GM19455 (cell line): ENCODE measurements at regions not wholly inside any gene's neighbourhood (a gene's known extent, or its start where the extent isn't known, plus 50 kb on each side); places are given as distances from the start of the nearest gene placed in this dataset.
"Not testable (repeated sequence)": the region's sequence is repeated elsewhere in the genome, so short reads cannot be mapped to it uniquely, and the experiment has no call there.

Experiments used
- ATAC-seq: cut with Tn5 transposase; IDR thresholded peaks from one replicate; pipeline ENCODE4 v1.9.1; 2021; ENCODE audit not compliant: unreplicated experiment

- no peak for ATAC-seq
Measured at GRCh38 chr12:94817695-94818075, 167.3 kb upstream of the TMCC3 start.

- ATAC-seq = not testable (repeated sequence)
Measured at GRCh38 chr12:94817201-94817600, 166.8 kb upstream of the TMCC3 start.

- ATAC-seq = not testable (repeated sequence)
Measured at GRCh38 chr12:94816746-94817145, 166.4 kb upstream of the TMCC3 start.

DNA sequence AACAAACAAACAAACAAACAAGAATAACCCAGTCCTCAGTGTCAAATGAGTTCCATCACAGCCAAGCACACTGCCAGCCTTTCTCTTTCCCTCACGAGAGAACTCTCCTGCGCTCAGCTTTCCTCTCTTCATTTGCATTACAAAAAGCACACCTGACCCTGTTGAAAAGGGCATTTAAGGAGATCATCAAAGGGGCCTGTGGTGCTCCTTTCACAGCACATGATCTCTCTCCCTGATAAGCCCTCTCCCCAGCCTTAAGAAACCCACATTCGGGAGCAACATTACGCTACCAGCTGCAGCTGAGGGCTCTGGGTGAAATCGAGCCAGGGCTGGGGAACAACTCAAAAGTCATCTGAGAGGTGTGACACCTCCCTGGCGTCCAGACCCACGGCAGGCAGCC is 165.6 kb upstream of the TMCC3 start:
- ATAC-seq = no peak

GRCh38 chr12:94815450-94815849 is 165.1 kb upstream of the TMCC3 start:
- ATAC-seq = no peak

GRCh38 chr12:94813314-94813713 is 163.0 kb upstream of the TMCC3 start:
- no peak for ATAC-seq

GRCh38 chr12:94812345-94812744 is 162.0 kb upstream of the TMCC3 start:
- ATAC-seq = peak; percentile 54

- ATAC-seq = peak; percentile 26
Measured at GRCh38 chr12:94811611-94812010, 161.3 kb upstream of the TMCC3 start.

DNA sequence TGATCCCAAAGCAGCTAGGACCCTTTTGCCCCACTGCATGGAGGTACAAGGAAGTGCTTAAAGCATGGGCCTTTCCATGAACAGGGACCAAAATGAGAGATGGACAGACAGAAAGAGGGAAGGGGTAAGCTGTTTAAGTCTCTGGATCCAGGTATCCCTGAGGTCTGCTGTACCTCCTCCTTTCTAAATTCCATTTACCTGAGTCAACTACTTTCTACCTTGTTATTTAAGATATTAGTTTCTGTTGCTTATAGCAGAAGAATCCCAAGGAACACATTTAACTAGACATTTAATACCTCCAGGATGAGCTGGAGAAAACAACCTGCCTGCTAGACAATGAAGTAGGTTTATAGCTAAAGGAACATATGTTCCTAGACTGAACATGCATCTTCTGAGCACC is 157.6 kb upstream of the TMCC3 start:
- no peak for ATAC-seq

DNA sequence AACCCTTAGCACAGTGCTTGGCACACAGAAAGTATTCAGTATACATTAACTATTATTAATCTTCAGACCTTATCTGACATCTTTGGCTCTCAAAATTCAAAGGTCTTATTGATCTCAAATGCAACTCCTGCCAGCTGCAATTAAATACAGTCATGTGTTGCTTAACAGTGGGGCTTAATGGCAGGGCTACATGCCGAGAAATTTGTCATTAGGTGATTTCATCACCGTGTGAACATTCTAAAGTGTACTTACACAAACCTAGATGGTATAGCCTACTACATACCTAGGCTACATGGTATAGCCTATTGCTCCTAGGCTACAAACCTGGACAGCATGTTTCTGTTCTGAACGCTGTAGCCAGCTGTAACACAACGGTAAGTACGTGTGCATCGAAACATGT is 156.3 kb upstream of the TMCC3 start:
- no peak for ATAC-seq

DNA sequence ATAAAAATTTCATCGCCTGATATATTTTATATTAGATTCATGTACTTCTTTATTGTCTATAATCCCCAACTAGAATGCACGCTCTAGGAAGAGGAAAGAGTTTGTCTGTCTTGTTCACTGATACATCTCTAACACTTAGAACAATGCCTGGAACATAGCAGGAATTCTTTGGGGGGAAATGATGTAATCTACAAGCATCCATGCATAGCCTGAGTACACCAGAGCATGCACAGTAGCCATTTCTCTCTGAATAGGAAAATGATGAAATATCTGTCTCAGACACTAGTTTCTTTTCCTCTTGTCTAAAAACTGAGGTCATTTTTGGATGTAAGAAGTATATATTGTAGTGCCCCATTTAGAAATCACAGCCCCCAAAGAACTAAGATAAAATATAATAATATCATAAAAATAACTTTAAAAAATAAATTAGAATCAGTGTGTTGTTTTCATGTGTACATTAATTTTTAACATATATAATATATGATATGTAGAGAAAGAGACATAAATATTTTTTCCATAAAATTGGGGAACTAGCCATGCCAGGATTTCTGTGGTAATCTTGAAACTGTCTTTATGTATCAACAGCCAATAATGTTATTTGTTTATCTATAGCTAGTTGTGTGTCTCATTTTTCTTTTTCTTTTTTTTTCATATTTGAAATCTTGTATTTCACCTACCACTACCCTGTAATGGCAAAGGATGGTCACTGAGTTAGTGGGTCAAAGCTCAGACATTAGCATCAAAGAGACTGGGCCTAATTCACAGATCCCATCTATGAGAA is 155.6 kb upstream of the TMCC3 start:
- ATAC-seq = no peak

GRCh38 chr12:94803939-94804338 is 153.6 kb upstream of the TMCC3 start:
- no peak for ATAC-seq

DNA sequence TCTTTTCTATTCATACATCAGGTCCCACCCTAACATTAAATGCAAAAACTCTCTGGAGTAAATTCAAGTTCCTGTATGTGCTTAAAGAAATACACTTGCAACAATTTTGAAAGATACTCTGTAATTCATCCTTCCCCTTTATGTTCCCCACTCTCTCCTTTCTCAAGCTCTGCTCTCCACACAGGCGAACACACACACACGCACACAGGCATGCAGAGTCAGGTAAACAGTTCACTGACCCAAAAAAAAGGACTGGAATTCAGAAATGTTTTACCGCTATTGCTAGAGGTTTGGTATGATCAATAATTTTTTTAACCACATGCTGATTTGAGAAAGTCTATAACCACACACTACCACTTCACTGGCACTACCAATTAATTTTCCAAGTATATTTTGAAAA is 152.4 kb upstream of the TMCC3 start:
- ATAC-seq = no peak

GRCh38 chr12:94801745-94802144 is 151.4 kb upstream of the TMCC3 start:
- ATAC-seq = no peak

- no peak for ATAC-seq
Measured at GRCh38 chr12:94799136-94799535, 148.8 kb upstream of the TMCC3 start.

DNA sequence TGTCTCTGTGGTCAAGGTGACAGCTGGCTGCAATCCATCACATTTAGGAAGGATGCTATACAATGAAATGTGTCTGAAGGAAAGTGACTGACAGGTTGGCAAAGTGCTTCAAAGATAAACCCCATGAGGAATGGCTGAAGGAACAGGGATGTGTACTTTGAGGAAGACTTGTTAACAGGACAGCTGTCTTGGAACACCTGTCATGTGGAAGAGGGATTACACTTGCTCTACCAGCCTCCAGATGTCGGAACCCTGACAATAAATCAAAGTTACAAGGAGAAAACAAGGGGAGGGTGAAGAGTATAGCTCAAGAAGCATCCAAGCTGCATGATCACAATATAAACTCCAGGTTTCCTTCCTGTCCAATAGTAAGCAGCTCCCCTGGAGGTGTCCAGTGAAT is 147.8 kb upstream of the TMCC3 start:
- no peak for ATAC-seq

DNA sequence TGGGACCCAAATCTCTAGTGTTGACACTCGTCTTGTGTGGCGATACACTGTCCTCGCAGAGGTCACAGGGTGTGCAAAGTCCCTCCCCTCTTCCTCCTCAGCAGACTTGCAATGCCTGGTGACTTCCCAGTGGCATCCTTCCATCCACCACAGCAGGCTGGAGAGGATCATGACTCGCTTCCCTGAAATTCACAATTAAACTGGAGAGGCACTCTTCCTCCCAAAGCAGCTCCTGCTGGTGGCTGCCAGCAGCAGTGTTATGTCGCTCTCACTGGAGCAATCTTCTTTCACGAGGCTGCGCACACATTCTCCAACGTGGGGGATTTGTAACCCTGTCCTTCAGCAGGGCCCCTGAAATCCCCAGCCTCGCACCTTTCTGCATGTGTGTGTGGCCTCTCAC is 145.2 kb upstream of the TMCC3 start:
- no peak for ATAC-seq

GRCh38 chr12:94795044-94795443 is 144.7 kb upstream of the TMCC3 start:
- no peak for ATAC-seq

- ATAC-seq = no peak
Measured at GRCh38 chr12:94793191-94793595, 142.8 kb upstream of the TMCC3 start.

GRCh38 chr12:94792693-94793092 is 142.3 kb upstream of the TMCC3 start:
- no peak for ATAC-seq

- no peak for ATAC-seq
Measured at GRCh38 chr12:94791933-94792332, 141.6 kb upstream of the TMCC3 start.

DNA sequence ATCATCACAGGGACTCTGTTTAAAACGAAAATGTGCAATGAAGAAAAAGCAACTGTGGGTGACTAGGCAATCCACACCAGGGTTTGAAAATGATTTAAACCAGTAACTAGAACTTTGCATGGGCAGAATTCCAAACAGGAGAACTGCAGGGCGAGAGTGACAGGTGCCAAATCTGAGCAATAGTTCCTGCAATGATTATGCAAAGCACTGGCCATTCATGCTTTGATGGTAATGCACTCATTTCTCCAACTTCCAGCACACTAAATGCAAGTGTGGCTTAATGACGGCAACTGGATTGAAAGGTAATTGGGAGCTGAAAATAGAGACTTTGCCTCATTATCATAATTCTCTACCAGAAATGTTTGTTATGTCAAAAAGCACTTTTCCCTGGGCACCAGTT is 140.5 kb upstream of the TMCC3 start:
- ATAC-seq = no peak

DNA sequence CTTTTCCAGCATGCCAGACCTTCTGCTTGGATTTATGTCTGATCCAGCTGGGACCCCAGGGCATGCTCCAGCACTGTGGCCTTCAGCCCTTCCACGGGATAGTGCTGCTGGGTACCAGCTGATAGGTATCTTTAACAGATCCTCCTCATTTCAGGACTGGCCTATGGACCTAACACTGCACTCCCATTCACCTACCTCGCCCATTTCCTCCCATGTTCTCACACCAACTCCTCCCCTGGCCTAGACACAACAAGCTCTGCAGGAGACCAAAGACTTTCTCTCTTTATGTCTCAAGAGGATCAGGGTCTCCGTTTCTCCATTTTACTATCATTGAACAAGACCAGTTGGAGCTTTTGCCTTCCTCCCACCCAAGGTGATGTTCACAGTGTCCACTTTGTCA is 140.0 kb upstream of the TMCC3 start:
- ATAC-seq = no peak
